Liver (tissue), 8 donors: ENCODE measurements at regions not wholly inside any gene's neighbourhood (a gene's known extent, or its start where the extent isn't known, plus 50 kb on each side); places are given as distances from the start of the nearest gene placed in this dataset.

Source experiments
- DNase-seq: peaks from one replicate; pipeline ENCODE4 v3.0.0-alpha.2; 2017; ENCODE audit warnings: low spot score
- H3K27ac ChIP-seq, 2 donors: one replicate each; pipeline ENCODE4 v1.7.0; 2013; ENCODE audit warnings: inconsistent platforms in 2 of 2, low read length in 2 of 2, control low read depth in 1 of 2, low read depth in 1 of 2, mild to moderate bottlenecking in 1 of 2
- H3K27me3 ChIP-seq, 4 donors: one replicate each; pipeline versions ENCODE4 v1.6.1 to v1.7.0; 2013; ENCODE audit warnings: low read length in 3 of 4, inconsistent platforms in 1 of 4, mild to moderate bottlenecking in 1 of 4, moderate library complexity in 1 of 4; ENCODE audit not compliant: control insufficient read depth in 4 of 4, insufficient read depth in 4 of 4
- H3K36me3 ChIP-seq, 4 donors: one replicate each; pipeline versions ENCODE4 v1.6.1 to v1.7.0; 2013; ENCODE audit warnings: low read length in 3 of 4, mild to moderate bottlenecking in 3 of 4, low read depth in 1 of 4, moderate library complexity in 1 of 4; ENCODE audit not compliant: control insufficient read depth in 4 of 4, insufficient read depth in 3 of 4
- H3K4me1 ChIP-seq, 4 donors: one replicate each; pipeline versions ENCODE4 v1.6.1 to v1.7.0; 2013; ENCODE audit warnings: low read length in 3 of 4, mild to moderate bottlenecking in 3 of 4, moderate library complexity in 1 of 4; ENCODE audit not compliant: control insufficient read depth in 4 of 4, insufficient read depth in 4 of 4
- H3K4me3 ChIP-seq, 3 donors: one replicate each; pipeline versions ENCODE4 v1.6.1 to v1.7.0; 2013; ENCODE audit warnings: low read length in 3 of 3, control low read depth in 1 of 3, low read depth in 1 of 3, mild to moderate bottlenecking in 1 of 3
- H3K9ac ChIP-seq, 2 donors: one replicate each; pipeline ENCODE4 v1.7.0; 2013; ENCODE audit warnings: low read length in 2 of 2, mild to moderate bottlenecking in 2 of 2, moderate library complexity in 2 of 2, control low read depth in 1 of 2, low read depth in 1 of 2
- H3K9me3 ChIP-seq, 4 donors: one replicate each; pipeline versions ENCODE4 v1.6.1 to v1.7.0; 2013; ENCODE audit warnings: low read length in 3 of 4; ENCODE audit not compliant: control insufficient read depth in 4 of 4
- EGR1 ChIP-seq, 2 donors: IDR thresholded peaks; 2 replicates each; pipeline ENCODE4 v1.6.1; 2016 to 2018; ENCODE audit warnings: antibody characterized with exemption in 2 of 2, low read depth in 2 of 2
- GABPA ChIP-seq, 2 donors: IDR thresholded peaks in 1 of 2; conservative IDR thresholded peaks in 1 of 2; 2 replicates each; pipeline ENCODE4 v1.6.1; 2016; ENCODE audit warnings: antibody characterized with exemption in 2 of 2, mild to moderate bottlenecking in 1 of 2, moderate library complexity in 1 of 2
- HNF4A ChIP-seq, 2 donors: conservative IDR thresholded peaks; 2 replicates each; pipeline ENCODE4 v1.6.1; 2016; ENCODE audit warnings: antibody characterized with exemption in 2 of 2, mild to moderate bottlenecking in 2 of 2
- HNF4G ChIP-seq: IDR thresholded peaks from 2 replicates; pipeline ENCODE4 v1.6.1; 2016; ENCODE audit warnings: antibody characterized with exemption
- JUND ChIP-seq, 2 donors: IDR thresholded peaks; 2 replicates each; pipeline ENCODE4 v1.6.1; 2016; ENCODE audit warnings: antibody characterized with exemption in 2 of 2
- NR2F2 ChIP-seq: IDR thresholded peaks from 2 replicates; pipeline ENCODE4 v1.6.1; 2016; ENCODE audit warnings: antibody characterized with exemption
- RAD21 ChIP-seq, 2 donors: IDR thresholded peaks; 2 replicates each; pipeline ENCODE4 v1.6.1; 2016; ENCODE audit warnings: antibody characterized with exemption in 2 of 2, mild to moderate bottlenecking in 2 of 2
- REST ChIP-seq: IDR thresholded peaks from 2 replicates; pipeline ENCODE4 v1.6.1; 2016; ENCODE audit warnings: antibody characterized with exemption, mild to moderate bottlenecking
- RXRA ChIP-seq, 2 donors: IDR thresholded peaks; 2 replicates each; pipeline ENCODE4 v1.6.1; 2017 to 2018; ENCODE audit warnings: antibody characterized with exemption in 2 of 2, mild to moderate bottlenecking in 1 of 2
- SP1 ChIP-seq: IDR thresholded peaks from 2 replicates; pipeline ENCODE4 v1.6.1; 2018; ENCODE audit warnings: antibody characterized with exemption, mild to moderate bottlenecking
- ZBTB33 ChIP-seq: IDR thresholded peaks from 2 replicates; pipeline ENCODE4 v1.6.1; 2016; ENCODE audit warnings: antibody characterized with exemption
- WGBS: extraction: QIAGEN DNeasy Blood & Tissue Kit; methylation state at CpG from one replicate; pipeline ENCODE4 v1.1.7; 2013; 5-methylcytosine and 5-hydroxymethylcytosine counted together
- TF ChIP-seq, protein P1 (sequence below): IDR thresholded peaks from 2 replicates; pipeline ENCODE4 v1.6.1; 2016; ENCODE audit warnings: antibody characterized with exemption
- TF ChIP-seq, protein P2 (sequence below): IDR thresholded peaks from 2 replicates; pipeline ENCODE4 v1.6.1; 2016; ENCODE audit warnings: antibody characterized with exemption
- TF ChIP-seq, protein P3 (sequence below): fragments of 150-350 bp; IDR thresholded peaks from 2 replicates; pipeline ENCODE4 v1.5.1; 2017; ENCODE audit warnings: improper control_type of control experiment, low read depth, low read length; ENCODE audit not compliant: missing input control
- donor health status: healthy.
- donor health status: healthy.
- donor health status: healthy.
- donor health status: healthy.
- donor health status: healthy.

GRCh38 chr14:42877716-42878115 lies 1271.0 kb downstream of the LRFN5 start:
- no peak for DNase-seq
- Histone ChIP-seq H3K36me3 (no peaks in the 10 kb centered on the region), H3K27ac (no peak overlapping the region), H3K9ac (no peak overlapping the region), H3K9me3 (no peaks in the 10 kb centered on the region), H3K4me3 (no peak overlapping the region), H3K27me3 (peaks cover 0 to 2% (median 0%) of the 10 kb centered on the region in 4 donors), H3K4me1 (no peaks in the 10 kb centered on the region)
- TF ChIP-seq JUND (IDR thresholded peaks at IDR 0.05) = no peak
- TF ChIP-seq RXRA (IDR thresholded peaks at IDR 0.05) = no peak
- TF ChIP-seq HNF4G = no peak
- TF ChIP-seq, protein P1, sequence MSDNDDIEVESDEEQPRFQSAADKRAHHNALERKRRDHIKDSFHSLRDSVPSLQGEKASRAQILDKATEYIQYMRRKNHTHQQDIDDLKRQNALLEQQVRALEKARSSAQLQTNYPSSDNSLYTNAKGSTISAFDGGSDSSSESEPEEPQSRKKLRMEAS = no peak
- TF ChIP-seq, protein P2, sequence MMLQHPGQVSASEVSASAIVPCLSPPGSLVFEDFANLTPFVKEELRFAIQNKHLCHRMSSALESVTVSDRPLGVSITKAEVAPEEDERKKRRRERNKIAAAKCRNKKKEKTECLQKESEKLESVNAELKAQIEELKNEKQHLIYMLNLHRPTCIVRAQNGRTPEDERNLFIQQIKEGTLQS = no peak
- no peak for TF ChIP-seq NR2F2
- TF ChIP-seq REST = no peak
- no peak for TF ChIP-seq SP1
- TF ChIP-seq, protein P3, sequence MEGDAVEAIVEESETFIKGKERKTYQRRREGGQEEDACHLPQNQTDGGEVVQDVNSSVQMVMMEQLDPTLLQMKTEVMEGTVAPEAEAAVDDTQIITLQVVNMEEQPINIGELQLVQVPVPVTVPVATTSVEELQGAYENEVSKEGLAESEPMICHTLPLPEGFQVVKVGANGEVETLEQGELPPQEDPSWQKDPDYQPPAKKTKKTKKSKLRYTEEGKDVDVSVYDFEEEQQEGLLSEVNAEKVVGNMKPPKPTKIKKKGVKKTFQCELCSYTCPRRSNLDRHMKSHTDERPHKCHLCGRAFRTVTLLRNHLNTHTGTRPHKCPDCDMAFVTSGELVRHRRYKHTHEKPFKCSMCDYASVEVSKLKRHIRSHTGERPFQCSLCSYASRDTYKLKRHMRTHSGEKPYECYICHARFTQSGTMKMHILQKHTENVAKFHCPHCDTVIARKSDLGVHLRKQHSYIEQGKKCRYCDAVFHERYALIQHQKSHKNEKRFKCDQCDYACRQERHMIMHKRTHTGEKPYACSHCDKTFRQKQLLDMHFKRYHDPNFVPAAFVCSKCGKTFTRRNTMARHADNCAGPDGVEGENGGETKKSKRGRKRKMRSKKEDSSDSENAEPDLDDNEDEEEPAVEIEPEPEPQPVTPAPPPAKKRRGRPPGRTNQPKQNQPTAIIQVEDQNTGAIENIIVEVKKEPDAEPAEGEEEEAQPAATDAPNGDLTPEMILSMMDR = no peak
- TF ChIP-seq RAD21 (IDR thresholded peaks at IDR 0.05) = no peak
- TF ChIP-seq ZBTB33 = no peak
- TF ChIP-seq EGR1 (IDR thresholded peaks at IDR 0.05; ENCODE audit: low read depth in 2 of 2) = no peak
- 94% methylated on average over 1 of the region's 1 CpG for WGBS

- Histone ChIP-seq H3K4me3 (no peak overlapping the region), H3K9me3 (no peaks in the 10 kb centered on the region), H3K27ac (no peak overlapping the region), H3K27me3 (peaks cover 0 to 2% (median 0%) of the 10 kb centered on the region in 4 donors), H3K9ac (no peak overlapping the region), H3K4me1 (no peaks in the 10 kb centered on the region), H3K36me3 (no peaks in the 10 kb centered on the region)
- TF ChIP-seq HNF4A (conservative IDR thresholded peaks at IDR 0.05) (no peak), RXRA (IDR thresholded peaks at IDR 0.05) (no peak), REST (no peak), EGR1 (IDR thresholded peaks at IDR 0.05; ENCODE audit: low read depth in 2 of 2) (no peak), GABPA (IDR thresholded peaks at IDR 0.05 in 1 of 2, conservative IDR thresholded peaks at IDR 0.05 in 1 of 2) (no peak), ZBTB33 (no peak), SP1 (no peak)
- TF ChIP-seq, protein P1 = no peak
- TF ChIP-seq, protein P2 = no peak
- no peak for DNase-seq
- 62% methylated on average over 3 of the region's 3 CpGs for WGBS
These were observed 1266.1 kb downstream of the LRFN5 start for GRCh38 chr14:42872786-42873185.
